Fibroblast of skin of scalp (primary cell): ENCODE measurements at regions not wholly inside any gene's neighbourhood (a gene's known extent, or its start where the extent isn't known, plus 50 kb on each side); places are given as distances from the start of the nearest gene placed in this dataset.

Experiments
- DNase-seq: peaks from one replicate; pipeline ENCODE4 v3.0.0-alpha.2; 2013

- no peak for DNase-seq
These were observed 95.1 kb upstream of the PTCHD4 start for GRCh38 chr6:48206091-48206490.

GRCh38 chr6:48200869-48201390 is 89.9 kb upstream of the PTCHD4 start:
- DNase-seq: no peak

DNA sequence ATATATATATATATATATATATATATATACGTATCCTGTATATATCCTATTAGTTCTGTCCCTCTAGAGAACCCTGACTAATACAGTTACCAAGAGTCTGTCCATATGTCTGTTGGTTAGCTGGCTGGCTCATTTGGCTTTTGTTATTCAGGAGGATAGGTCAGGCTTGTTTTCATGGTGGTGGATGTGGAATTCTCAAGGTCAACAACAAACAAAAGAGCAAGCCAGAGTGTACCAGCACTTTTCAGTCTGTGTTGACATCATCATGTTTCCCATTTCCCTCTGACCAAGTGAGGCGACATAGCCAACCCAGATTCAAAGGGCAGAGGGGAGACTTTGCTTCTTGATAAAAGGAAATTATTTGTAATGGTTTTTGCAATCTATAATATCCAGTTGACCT is 88.5 kb upstream of the PTCHD4 start:
- DNase-seq: no peak

DNA sequence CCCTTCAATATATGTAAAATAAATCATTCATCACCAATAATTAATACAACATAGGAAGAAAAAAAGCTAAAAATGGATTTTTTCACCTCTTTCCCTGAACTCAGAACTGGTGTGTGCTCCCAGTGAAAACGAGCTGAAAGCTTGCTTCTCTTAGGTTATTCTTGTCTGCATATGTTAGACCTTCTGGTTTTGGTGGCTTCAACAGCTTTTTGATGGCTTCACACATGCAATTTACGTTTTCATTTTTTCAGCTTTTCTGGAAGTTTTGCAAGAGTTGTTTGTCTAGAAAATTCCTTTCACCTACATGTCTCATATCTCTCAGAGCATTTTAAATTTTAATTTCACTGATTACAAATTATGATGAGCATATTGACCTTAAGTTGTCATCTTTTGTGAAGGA is 86.9 kb upstream of the PTCHD4 start:
- DNase-seq: no peak

GRCh38 chr6:48194596-48195295 is 83.7 kb upstream of the PTCHD4 start:
- DNase-seq: no peak

DNA sequence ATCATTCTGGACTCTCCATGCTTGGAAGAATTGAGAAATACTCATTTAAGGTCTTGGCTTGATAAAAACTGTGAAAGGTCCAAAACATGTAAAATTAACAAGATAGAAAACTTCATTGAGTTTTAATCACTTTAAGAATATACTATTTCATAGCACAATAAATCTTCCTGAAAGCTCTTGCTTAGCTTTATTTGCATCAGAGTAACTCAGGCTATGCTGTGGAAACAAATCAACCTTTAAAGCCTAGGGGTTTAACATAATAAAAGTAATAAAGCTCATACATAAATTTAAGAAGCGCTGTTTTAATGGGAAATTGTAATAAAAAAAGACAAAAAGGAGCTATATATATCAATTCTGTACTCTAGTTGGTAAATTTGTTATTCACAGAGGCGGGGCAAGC is 77.2 kb upstream of the PTCHD4 start:
- DNase-seq: no peak

GRCh38 chr6:48186746-48187145 is 75.7 kb upstream of the PTCHD4 start:
- DNase-seq: no peak

DNA sequence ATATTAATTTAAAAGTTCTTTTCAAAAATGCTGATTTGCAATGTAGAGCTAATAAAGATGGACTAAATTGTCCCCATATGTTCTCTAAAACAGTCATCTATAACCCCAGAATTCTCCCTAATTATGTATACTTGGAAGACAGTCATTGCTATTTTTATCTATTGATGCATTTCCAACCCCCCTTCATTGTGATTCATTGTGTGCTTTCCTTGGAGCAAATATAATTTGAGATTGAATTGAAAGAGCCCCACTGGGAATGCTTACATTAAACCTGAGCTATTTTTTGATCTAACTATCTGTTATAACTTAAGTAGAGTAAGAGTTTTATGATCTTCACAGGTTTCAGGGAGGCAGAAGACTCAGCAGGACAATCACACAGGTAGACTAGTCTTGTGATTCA is 73.7 kb upstream of the PTCHD4 start:
- no peak for DNase-seq

DNA sequence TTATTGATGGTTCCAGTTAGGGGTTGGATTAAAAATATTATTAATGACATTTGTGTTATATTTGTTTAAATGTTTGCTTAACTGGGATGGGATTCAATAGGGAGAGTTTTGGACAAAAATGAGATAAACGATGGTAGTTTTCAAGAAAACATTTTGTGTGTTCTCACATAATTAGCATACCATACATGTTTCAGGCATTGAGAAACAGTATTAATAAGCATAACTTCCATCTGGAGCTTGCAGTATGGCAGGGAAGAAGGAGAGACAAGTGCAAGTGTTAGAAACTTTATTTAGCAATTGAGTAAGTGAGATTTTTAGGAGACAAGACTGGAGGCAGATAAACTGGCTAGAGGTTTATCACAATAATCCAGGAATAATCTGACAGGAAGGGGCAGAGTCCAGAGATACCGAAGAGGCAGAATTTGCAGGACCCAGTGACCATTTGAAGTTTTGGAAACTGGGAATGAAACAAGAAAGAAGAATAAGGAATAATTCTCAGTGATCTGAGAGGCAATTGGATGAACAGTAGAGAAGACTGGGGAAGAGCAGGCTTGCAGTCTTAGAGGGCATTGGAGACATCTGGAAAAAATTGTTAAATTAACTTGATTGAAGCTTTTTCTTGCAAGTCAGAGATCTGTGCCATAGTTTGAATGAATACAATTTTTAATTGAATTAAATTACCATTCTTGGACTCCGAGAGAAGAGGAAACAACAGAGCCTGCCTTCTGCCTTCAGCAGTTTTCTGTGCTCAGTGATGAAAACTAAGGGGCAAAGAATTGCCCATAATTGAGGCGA is 73.0 kb upstream of the PTCHD4 start:
- DNase-seq: no peak

GRCh38 chr6:48183178-48183577 is 72.2 kb upstream of the PTCHD4 start:
- DNase-seq: no peak

DNA sequence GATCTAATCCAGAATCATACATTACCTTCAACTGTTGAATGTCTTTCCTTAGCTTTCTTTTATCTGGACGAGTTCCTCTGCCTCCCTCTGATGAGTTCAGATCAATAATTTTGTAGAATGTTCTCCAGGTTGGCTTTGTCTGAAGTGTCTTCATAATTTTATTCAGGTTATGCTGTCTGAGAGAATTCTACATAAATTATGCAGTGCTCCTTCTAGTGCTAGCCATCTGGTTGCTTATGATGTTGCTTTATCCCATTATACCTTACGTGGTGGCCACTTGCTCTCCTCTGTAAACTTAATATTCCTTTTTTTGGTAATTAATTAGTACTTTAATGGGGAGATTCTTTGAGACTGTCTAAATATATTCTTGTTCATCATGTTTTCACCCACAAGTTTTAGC is 67.7 kb upstream of the PTCHD4 start:
- DNase-seq: no peak

DNA sequence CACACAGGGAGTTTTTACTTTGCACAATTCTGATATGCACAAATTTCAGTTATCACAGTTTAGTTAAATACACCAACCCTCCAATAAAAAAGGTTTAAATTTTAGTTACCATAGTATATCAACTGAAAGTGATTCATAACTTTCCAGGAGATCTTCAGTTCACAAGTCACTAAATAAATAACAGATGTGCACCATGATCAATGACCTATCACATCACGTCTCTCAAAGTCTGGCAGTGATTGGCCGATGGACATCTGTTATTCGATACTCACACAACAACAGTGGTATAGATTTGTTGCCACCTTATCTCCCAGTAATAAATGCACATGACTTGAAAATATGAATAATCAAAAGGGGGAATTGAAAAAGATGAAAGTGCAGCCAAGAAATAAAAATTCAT is 66.8 kb upstream of the PTCHD4 start:
- no peak for DNase-seq

GRCh38 chr6:48176645-48177308 is 65.8 kb upstream of the PTCHD4 start:
- DNase-seq: no peak

GRCh38 chr6:48169635-48170034 is 58.6 kb upstream of the PTCHD4 start:
- DNase-seq: no peak
